PC-9 (cell line): ENCODE measurements at regions not wholly inside any gene's neighbourhood (a gene's known extent, or its start where the extent isn't known, plus 50 kb on each side); places are given as distances from the start of the nearest gene placed in this dataset.

Source experiments
- EZH2 ChIP-seq: fragments of 200-600 bp; sonication (generic); IDR thresholded peaks from 2 replicates; pipeline ENCODE4 v1.8.0; 2017; ENCODE audit warnings: antibody characterized with exemption, low read depth
- TF ChIP-seq, protein P1 (sequence below): fragments of 200-600 bp; sonication (generic); conservative IDR thresholded peaks from 2 replicates; pipeline ENCODE4 v1.6.1; 2017; ENCODE audit warnings: mixed run types, antibody characterized with exemption, mild to moderate bottlenecking, moderate library complexity

DNA sequence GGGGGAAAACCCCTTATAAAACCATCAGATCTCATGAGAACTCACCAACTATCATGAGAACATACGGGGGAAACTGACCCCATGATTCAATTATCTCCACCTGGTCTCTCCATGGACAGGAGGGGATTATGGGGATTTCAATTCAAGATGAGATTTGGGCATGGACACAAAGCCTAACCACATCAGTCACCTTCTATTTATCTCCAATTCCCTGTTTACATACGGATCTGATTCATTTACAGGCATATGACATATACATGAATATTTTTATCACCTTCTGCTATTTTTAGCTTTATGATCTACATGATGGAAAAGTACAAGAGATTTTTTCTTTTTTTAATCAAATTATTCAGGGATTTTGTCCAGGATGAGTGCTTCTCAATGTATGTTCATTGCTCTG is 944.5 kb downstream of the REEP3 start:
- TF ChIP-seq, protein P1, sequence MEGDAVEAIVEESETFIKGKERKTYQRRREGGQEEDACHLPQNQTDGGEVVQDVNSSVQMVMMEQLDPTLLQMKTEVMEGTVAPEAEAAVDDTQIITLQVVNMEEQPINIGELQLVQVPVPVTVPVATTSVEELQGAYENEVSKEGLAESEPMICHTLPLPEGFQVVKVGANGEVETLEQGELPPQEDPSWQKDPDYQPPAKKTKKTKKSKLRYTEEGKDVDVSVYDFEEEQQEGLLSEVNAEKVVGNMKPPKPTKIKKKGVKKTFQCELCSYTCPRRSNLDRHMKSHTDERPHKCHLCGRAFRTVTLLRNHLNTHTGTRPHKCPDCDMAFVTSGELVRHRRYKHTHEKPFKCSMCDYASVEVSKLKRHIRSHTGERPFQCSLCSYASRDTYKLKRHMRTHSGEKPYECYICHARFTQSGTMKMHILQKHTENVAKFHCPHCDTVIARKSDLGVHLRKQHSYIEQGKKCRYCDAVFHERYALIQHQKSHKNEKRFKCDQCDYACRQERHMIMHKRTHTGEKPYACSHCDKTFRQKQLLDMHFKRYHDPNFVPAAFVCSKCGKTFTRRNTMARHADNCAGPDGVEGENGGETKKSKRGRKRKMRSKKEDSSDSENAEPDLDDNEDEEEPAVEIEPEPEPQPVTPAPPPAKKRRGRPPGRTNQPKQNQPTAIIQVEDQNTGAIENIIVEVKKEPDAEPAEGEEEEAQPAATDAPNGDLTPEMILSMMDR: no peak
- TF ChIP-seq EZH2: no peak
